Fibroblast of pulmonary artery (primary cell): ENCODE measurements at regions not wholly inside any gene's neighbourhood (a gene's known extent, or its start where the extent isn't known, plus 50 kb on each side); places are given as distances from the start of the nearest gene placed in this dataset.

Experiments used
- DNase-seq: peaks from one replicate; pipeline ENCODE4 v3.0.0-alpha.2; 2010; ENCODE audit warnings: low read depth
- H3K4me3 ChIP-seq: replicated peaks from 2 replicates; pipeline ENCODE4 v1.5.1; 2011; ENCODE audit warnings: low read depth, mild to moderate bottlenecking, control low read depth, low read length, moderate library complexity
- CTCF ChIP-seq: IDR thresholded peaks from 2 replicates; pipeline ENCODE4 v1.5.1; 2011; ENCODE audit warnings: mild to moderate bottlenecking, control low read depth, low read length, inconsistent platforms; ENCODE audit errors: missing control alignments

DNA sequence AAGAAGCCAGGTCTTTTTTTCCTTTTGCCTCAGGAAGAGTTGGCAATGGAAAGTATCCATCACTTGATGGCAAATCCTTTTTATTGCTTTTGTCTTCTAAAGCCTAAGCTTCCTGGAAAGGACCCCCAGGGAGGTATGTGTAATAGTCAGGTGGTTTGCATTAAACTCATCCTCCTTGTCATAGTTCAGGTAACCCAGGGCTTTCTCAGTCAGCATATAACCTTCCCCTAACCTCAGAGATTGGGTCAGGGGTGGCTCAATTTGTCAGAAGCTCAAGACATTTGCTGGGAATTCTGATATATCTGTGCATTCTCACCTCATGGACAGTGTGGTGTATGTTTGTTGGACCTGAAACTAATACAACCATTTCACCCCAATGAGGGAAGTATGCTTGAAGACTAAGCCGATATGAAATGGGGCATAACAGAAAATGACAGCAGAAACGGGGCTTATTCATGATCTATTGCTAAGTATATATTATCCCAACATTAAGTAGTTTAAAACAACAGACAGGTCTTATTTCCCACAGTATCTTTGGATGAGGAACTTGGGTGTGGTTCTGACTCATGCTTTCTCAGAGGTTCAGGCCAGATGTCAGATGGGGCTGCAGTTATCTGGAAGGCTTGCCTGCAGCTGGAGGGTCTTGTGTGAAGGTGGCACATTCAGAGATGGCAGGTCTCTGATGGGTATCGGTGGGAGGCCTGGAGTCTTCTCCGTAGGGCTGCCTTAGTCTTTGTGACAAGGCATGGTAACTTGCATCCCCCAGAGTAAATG is 135.8 kb upstream of the SPON1 start:
- no peak for TF ChIP-seq CTCF
- H3K4me3 ChIP-seq, result no peak overlapping the region
- DNase-seq, result no peak

DNA sequence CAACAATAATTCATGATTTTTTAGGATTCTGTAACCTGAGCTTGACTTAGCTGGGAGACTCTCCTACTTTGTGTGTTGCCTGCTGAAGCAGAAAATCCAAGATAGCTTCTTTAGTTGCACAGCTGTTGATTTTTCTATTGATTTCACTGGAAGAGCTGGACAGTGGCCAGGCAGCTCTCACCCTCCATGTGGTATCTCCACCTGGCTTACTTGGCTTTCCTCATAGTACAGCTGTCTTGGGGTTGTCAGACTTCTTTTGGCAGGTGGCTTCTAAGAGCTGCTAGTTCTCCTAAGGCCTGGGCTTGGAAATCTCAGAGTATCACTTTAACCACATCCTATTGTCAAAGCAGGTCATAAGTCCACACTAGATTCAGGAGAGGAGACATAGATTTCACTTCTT is 130.8 kb upstream of the SPON1 start:
- no peak for DNase-seq

GRCh38 chr11:13834463-13834862 is 128.1 kb upstream of the SPON1 start:
- no peak overlapping the region for H3K4me3 ChIP-seq
- no peak for DNase-seq
- TF ChIP-seq CTCF, result peak; percentile 31

More for the DNA sequence above, 130.8 kb upstream of the SPON1 start:
- TF ChIP-seq CTCF, result no peak
- H3K4me3 ChIP-seq, result no peak overlapping the region

- no peak for TF ChIP-seq CTCF
- DNase-seq, result no peak
- H3K4me3 ChIP-seq, result no peak overlapping the region
Measured at GRCh38 chr11:13836666-13837065, 125.9 kb upstream of the SPON1 start.

GRCh38 chr11:13837286-13837685 is 125.2 kb upstream of the SPON1 start:
- no peak for TF ChIP-seq CTCF
- no peak for DNase-seq
- H3K4me3 ChIP-seq, result no peak overlapping the region

GRCh38 chr11:13841393-13841792 is 121.1 kb upstream of the SPON1 start:
- no peak for DNase-seq
- H3K4me3 ChIP-seq, result no peak overlapping the region
- no peak for TF ChIP-seq CTCF

GRCh38 chr11:13848031-13848430 is 114.5 kb upstream of the SPON1 start:
- no peak for DNase-seq
- no peak overlapping the region for H3K4me3 ChIP-seq
- no peak for TF ChIP-seq CTCF
